Stimulated activated CD4-positive, alpha-beta T cell treated with anti-CD3 and anti-CD28 coated beads, Interleukin-15, amount 100 ng/mL, for 48 hours (primary cell): ENCODE measurements at regions not wholly inside any gene's neighbourhood (a gene's known extent, or its start where the extent isn't known, plus 50 kb on each side); places are given as distances from the start of the nearest gene placed in this dataset.

Experiments
- DNase-seq, 2 donors: peaks; one replicate each; pipeline ENCODE4 v3.0.0-alpha.2; 2020; ENCODE audit warnings: low read depth in 2 of 2

- DNase-seq = no peak
Observed at GRCh38 chr13:106382534-106382933, 152.9 kb downstream of the EFNB2 start.

GRCh38 chr13:106381091-106381490 lies 154.4 kb downstream of the EFNB2 start:
- DNase-seq = no peak

GRCh38 chr13:106377931-106378662 lies 157.4 kb downstream of the EFNB2 start:
- DNase-seq = no peak

- DNase-seq = no peak
Observed at GRCh38 chr13:106377341-106377740, 158.1 kb downstream of the EFNB2 start.

GRCh38 chr13:106376401-106377112 lies 158.9 kb downstream of the EFNB2 start:
- DNase-seq = peak in 1 of 2 donors; percentile 1

- DNase-seq = no peak
Observed at GRCh38 chr13:106375085-106375484, 160.4 kb downstream of the EFNB2 start.

- DNase-seq = no peak
Observed at GRCh38 chr13:106374631-106375030, 160.8 kb downstream of the EFNB2 start.

- DNase-seq = no peak
Observed at GRCh38 chr13:106373989-106374572, 161.4 kb downstream of the EFNB2 start.

- no peak for DNase-seq
Observed at GRCh38 chr13:106373304-106373988, 162.0 kb downstream of the EFNB2 start.

- DNase-seq = no peak
Observed at GRCh38 chr13:106372199-106373155, 163.0 kb downstream of the EFNB2 start.

GRCh38 chr13:106371024-106371423 lies 164.4 kb downstream of the EFNB2 start:
- DNase-seq = no peak

- no peak for DNase-seq
Observed at GRCh38 chr13:106369858-106370257, 165.6 kb downstream of the EFNB2 start.

- no peak for DNase-seq
Observed at GRCh38 chr13:106369091-106369490, 166.4 kb downstream of the EFNB2 start.

GRCh38 chr13:106367361-106367971 lies 168.0 kb downstream of the EFNB2 start:
- no peak for DNase-seq

GRCh38 chr13:106362707-106363106 lies 172.8 kb downstream of the EFNB2 start:
- DNase-seq = no peak

GRCh38 chr13:106361621-106362020 lies 173.8 kb downstream of the EFNB2 start:
- no peak for DNase-seq

- DNase-seq = no peak
Observed at GRCh38 chr13:106357198-106357597, 178.3 kb downstream of the EFNB2 start.

GRCh38 chr13:106355866-106356265 lies 179.6 kb downstream of the EFNB2 start:
- DNase-seq = no peak

GRCh38 chr13:106354961-106355360 lies 180.5 kb downstream of the EFNB2 start:
- DNase-seq = no peak

GRCh38 chr13:106352850-106353249 lies 182.6 kb downstream of the EFNB2 start:
- DNase-seq = no peak

GRCh38 chr13:106351251-106351650 lies 184.2 kb downstream of the EFNB2 start:
- no peak for DNase-seq
